GM12878 (cell line): ENCODE measurements at regions not wholly inside any gene's neighbourhood (a gene's known extent, or its start where the extent isn't known, plus 50 kb on each side); places are given as distances from the start of the nearest gene placed in this dataset.

Experiments
- ATAC-seq: fragments of 200-7000 bp; cut with Tn5 transposase; 3 replicates; pipeline ENCODE4 v1.9.1; 2020; ENCODE audit warnings: mild to moderate bottlenecking, moderate library complexity
- BruUV-seq: library from RNA; stranded (reverse); fragments of 400-500 nt; replicated peaks from 2 replicates; lab custom pipeline; 2021; lab: Mats Ljungman, UMichigan
- CTCF ChIA-PET: fragments of 300-600 bp; sonication (Branson Sonifier 250); formaldehyde crosslinking; extraction: SDS; loops from one replicate; lab custom pipeline; 2021; ENCODE audit warnings: inconsistent platforms; lab: Yijun Ruan, JAX
- POLR2A ChIA-PET: fragments of 350-600 bp; formaldehyde crosslinking; extraction: SDS; loops from one replicate; lab custom pipeline; 2021; ENCODE audit warnings: inconsistent platforms; lab: Charles Lee
- RAD21 ChIA-PET: fragments of 300-600 bp; sonication (Branson Sonifier 250); formaldehyde crosslinking; loops from one replicate; lab custom pipeline; 2023; ENCODE audit warnings: antibody characterized with exemption; ENCODE audit not compliant: unreplicated experiment; lab: Charles Lee
- SMC1A ChIA-PET: fragments of 300-600 bp; sonication (Branson Sonifier 250); formaldehyde crosslinking; loops from one replicate; lab custom pipeline; 2023; ENCODE audit not compliant: unreplicated experiment, uncharacterized antibody; lab: Charles Lee
- DNase-seq: peaks from one replicate; pipeline ENCODE4 v3.0.0-alpha.2; 2011; ENCODE audit warnings: low read depth, low spot score
- FAIRE-seq: peaks from 3 replicates; lab custom pipeline; 2011; peaks lifted over from hg19 to GRCh38; lab: Jason Lieb, UNC
- H2AFZ ChIP-seq: 2 replicates; pipeline ENCODE4 v1.6.0; 2011; ENCODE audit warnings: low read depth, low read length, control low read depth; ENCODE audit not compliant: control insufficient read depth
- H3K27ac ChIP-seq: 2 replicates; pipeline ENCODE4 v1.5.1; 2011; ENCODE audit warnings: control low read depth; ENCODE audit not compliant: control insufficient read depth, insufficient read depth
- H3K27me3 ChIP-seq, 2 experiments: replicated peaks in 1 of 2; 2 replicates each; pipeline versions ENCODE4 v1.6.0 to v1.6.1; 2011; ENCODE audit warnings: low read length in 1 of 2; ENCODE audit not compliant: control insufficient read depth in 2 of 2, insufficient read depth in 2 of 2
- H3K36me3 ChIP-seq, 2 experiments: 2 replicates each; pipeline ENCODE4 v1.5.1; 2011; ENCODE audit warnings: low read length in 1 of 2; ENCODE audit not compliant: control insufficient read depth in 2 of 2, insufficient read depth in 2 of 2
- H3K4me1 ChIP-seq: 2 replicates; pipeline ENCODE4 v1.6.1; 2011; ENCODE audit warnings: mild to moderate bottlenecking, low read length, moderate library complexity, mixed read lengths; ENCODE audit not compliant: control insufficient read depth, insufficient read depth
- H3K4me2 ChIP-seq: 2 replicates; pipeline ENCODE4 v1.6.0; 2011; ENCODE audit warnings: control low read depth; ENCODE audit not compliant: control insufficient read depth, insufficient read depth
- H3K4me3 ChIP-seq: fragments of 200-600 bp; sonication (generic); 2 replicates; pipeline ENCODE4 v1.5.1; 2016
- H3K79me2 ChIP-seq: 2 replicates; pipeline ENCODE4 v1.6.0; 2011; ENCODE audit warnings: low read length; ENCODE audit not compliant: control insufficient read depth, insufficient read depth
- H3K9ac ChIP-seq: 2 replicates; pipeline ENCODE4 v1.8.0; 2011; ENCODE audit warnings: low read length, control low read depth, mixed read lengths; ENCODE audit not compliant: control insufficient read depth, insufficient read depth
- H3K9me3 ChIP-seq: replicated peaks from 3 replicates; pipeline ENCODE4 v1.5.1; 2011; ENCODE audit warnings: mild to moderate bottlenecking, low read length; ENCODE audit not compliant: control insufficient read depth, insufficient read depth
- H4K20me1 ChIP-seq: 2 replicates; pipeline ENCODE4 v1.6.0; 2011; ENCODE audit not compliant: control insufficient read depth, insufficient read depth
- BHLHE40 ChIP-seq, 2 experiments: fragments of 450-650 bp in 1 of 2; IDR thresholded peaks; 2 replicates each; pipeline ENCODE4 v1.6.1; 2011 to 2017; ENCODE audit warnings: low read depth in 2 of 2, borderline replicate concordance in 1 of 2, improper control_type of control experiment in 1 of 2, low read length in 1 of 2, mild to moderate bottlenecking in 1 of 2
- CBFB ChIP-seq: IDR thresholded peaks from 2 replicates; pipeline ENCODE4 v1.6.1; 2016; ENCODE audit warnings: antibody characterized with exemption, low read depth
- CREB1 ChIP-seq: IDR thresholded peaks from 2 replicates; pipeline ENCODE4 v1.6.1; 2012; ENCODE audit warnings: low read depth, mild to moderate bottlenecking, inconsistent platforms
- CUX1 ChIP-seq: IDR thresholded peaks from 2 replicates; pipeline ENCODE4 v1.6.1; 2012; ENCODE audit warnings: improper control_type of control experiment, low read depth, low read length; ENCODE audit not compliant: insufficient replicate concordance
- EP300 ChIP-seq, 2 experiments: fragments of 150-350 bp in 1 of 2; IDR thresholded peaks; 2 replicates each; pipeline ENCODE4 v1.6.1; 2011 to 2012; ENCODE audit warnings: low read depth in 2 of 2, low read length in 2 of 2, borderline replicate concordance in 1 of 2, improper control_type of control experiment in 1 of 2, inconsistent platforms in 1 of 2; ENCODE audit not compliant: control insufficient read depth in 1 of 2
- HDAC2 ChIP-seq: fragments of 200-600 bp; sonication (generic); IDR thresholded peaks from 2 replicates; pipeline ENCODE4 v1.6.1; 2017
- IRF4 ChIP-seq: IDR thresholded peaks from 2 replicates; pipeline ENCODE4 v1.6.1; 2011; ENCODE audit warnings: low read depth, low read length
- MAX ChIP-seq: IDR thresholded peaks from 2 replicates; pipeline ENCODE4 v1.6.1; 2012; ENCODE audit warnings: low read depth, low read length, improper control_type of control experiment
- NBN ChIP-seq: fragments of 450-650 bp; IDR thresholded peaks from 2 replicates; pipeline ENCODE4 v1.6.1; 2016
- RBBP5 ChIP-seq: fragments of 200-600 bp; sonication (generic); conservative IDR thresholded peaks from 2 replicates; pipeline ENCODE4 v1.6.1; 2016
- STAT3 ChIP-seq: IDR thresholded peaks from 2 replicates; pipeline ENCODE4 v1.6.1; 2011; ENCODE audit warnings: low read depth, low read length, improper control_type of control experiment
- ZBTB4 ChIP-seq: fragments of 450-650 bp; formaldehyde crosslinking; IDR thresholded peaks from 2 replicates; pipeline ENCODE4 v1.4.0; 2022; ENCODE audit warnings: mild to moderate bottlenecking, moderate library complexity
- ZNF207 ChIP-seq: fragments of 450-650 bp; IDR thresholded peaks from 2 replicates; pipeline ENCODE4 v1.6.1; 2014; ENCODE audit warnings: antibody characterized with exemption, mild to moderate bottlenecking, borderline replicate concordance
- WGBS: methylation state at CpG from one replicate; pipeline ENCODE4 v1.1.6; 2016; ENCODE audit warnings: low lambda C conversion rate; ENCODE audit not compliant: insufficient replicate concordance, insufficient coverage; ENCODE audit errors: missing lambda C conversion rate; 5-methylcytosine and 5-hydroxymethylcytosine counted together
- in situ Hi-C: fragments of 300-500 bp; cut with MboI; formaldehyde crosslinking; loops from 9 replicates; pipeline ENCODE4 v1.14.3; 2018; ENCODE audit warnings: mixed read lengths
- intact Hi-C: fragments of 100-400 bp; cut with micrococcal nuclease; formaldehyde crosslinking; loops from one replicate; pipeline ENCODE4 v1.14.2; 2022; ENCODE audit not compliant: unreplicated experiment
- TF ChIP-seq, protein P1 (sequence below): fragments of 150-350 bp; IDR thresholded peaks from 2 replicates; pipeline ENCODE4 v1.6.1; 2014; ENCODE audit warnings: mild to moderate bottlenecking, low read depth, low read length

- intact Hi-C loops (no loop called here), in situ Hi-C loops (no loop called here)
- no peaks in the 10 kb centered on the region for H4K20me1 ChIP-seq
- H3K9ac ChIP-seq = peak overlapping the region; percentile 26
- no peak overlapping the region for H3K4me3 ChIP-seq
- no peaks in the 10 kb centered on the region for H3K36me3 ChIP-seq
- CTCF ChIA-PET = interaction anchor here (1.2 to 2.2 kb wide), 6 partner anchors 10 to 131 kb away, joined by 3 to 15 read pairs (median 6); no protein-coding TSS in a partner anchor
- FAIRE-seq (peak; percentile 85), ATAC-seq (peak; percentile 95), DNase-seq (peak; percentile 87)
- H3K79me2 ChIP-seq = no peaks in the 10 kb centered on the region
- BruUV-seq = no TSS peak
- 7% methylated on average over 7 of the region's 7 CpGs for WGBS
- H3K4me2 ChIP-seq = peak overlapping the region; percentile 43; the same call in 1 of the 2 replicates
- H3K27ac ChIP-seq = peak overlapping the region; percentile 29; the same call in 1 of the 2 replicates
- H2AFZ ChIP-seq = peak overlapping the region; percentile 46
- SMC1A ChIA-PET = interaction anchor here (0.7 to 6.6 kb wide), 18 partner anchors 10 to 130 kb away, joined by 3 to 72 read pairs (median 6); no protein-coding TSS in a partner anchor
- RAD21 ChIA-PET = interaction anchor here (0.8 to 2.1 kb wide), 17 partner anchors 9 to 131 kb away, joined by 3 to 16 read pairs (median 4); partner anchors contain the start of gene ARF6
- no peaks in the 10 kb centered on the region for H3K27me3 ChIP-seq
- POLR2A ChIA-PET = interaction anchor here (0.6 to 5.1 kb wide), 12 partner anchors 8 to 227 kb away, joined by 3 to 29 read pairs (median 4); no protein-coding TSS in a partner anchor
- peaks cover 12% of the 10 kb centered on the region for H3K4me1 ChIP-seq
- no peaks in the 10 kb centered on the region for H3K9me3 ChIP-seq
- TF ChIP-seq STAT3 (0 out of 2 replicates have a peak, but pooled peaks have one; percentile 54), MAX (no peak), ZBTB4 (CRISPR knock-in tag) (no peak), BHLHE40 (IDR thresholded peaks at IDR 0.05; ENCODE audit: borderline replicate concordance in 1 of 2, low read depth in 2 of 2, low read length in 1 of 2) (peak; percentile 97 to 98), NBN (peak; percentile 84), CREB1 (peak; percentile 89), CBFB (peak; percentile 40; the same call in 1 of the 2 replicates), IRF4 (peak; percentile 89), ZNF207 (no peak), CUX1 (peak; percentile 15), HDAC2 (no peak), RBBP5 (no peak), EP300 (IDR thresholded peaks at IDR 0.05; ENCODE audit: borderline replicate concordance in 1 of 2, control insufficient read depth in 1 of 2, low read depth in 2 of 2, low read length in 2 of 2) (peak; percentile 91; a peak in 3 of 4 replicates)
- TF ChIP-seq, protein P1, sequence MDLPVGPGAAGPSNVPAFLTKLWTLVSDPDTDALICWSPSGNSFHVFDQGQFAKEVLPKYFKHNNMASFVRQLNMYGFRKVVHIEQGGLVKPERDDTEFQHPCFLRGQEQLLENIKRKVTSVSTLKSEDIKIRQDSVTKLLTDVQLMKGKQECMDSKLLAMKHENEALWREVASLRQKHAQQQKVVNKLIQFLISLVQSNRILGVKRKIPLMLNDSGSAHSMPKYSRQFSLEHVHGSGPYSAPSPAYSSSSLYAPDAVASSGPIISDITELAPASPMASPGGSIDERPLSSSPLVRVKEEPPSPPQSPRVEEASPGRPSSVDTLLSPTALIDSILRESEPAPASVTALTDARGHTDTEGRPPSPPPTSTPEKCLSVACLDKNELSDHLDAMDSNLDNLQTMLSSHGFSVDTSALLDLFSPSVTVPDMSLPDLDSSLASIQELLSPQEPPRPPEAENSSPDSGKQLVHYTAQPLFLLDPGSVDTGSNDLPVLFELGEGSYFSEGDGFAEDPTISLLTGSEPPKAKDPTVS = no peak
These were observed 100.0 kb downstream of the ARF6 start for GRCh38 chr14:49992901-49993339.
